HCT116 (cell line): ENCODE measurements at regions not wholly inside any gene's neighbourhood (a gene's known extent, or its start where the extent isn't known, plus 50 kb on each side); places are given as distances from the start of the nearest gene placed in this dataset.

Experiments
- ATAC-seq: fragments of 200-7000 bp; cut with Tn5 transposase; 2 replicates; pipeline ENCODE4 v1.9.1; 2020; ENCODE audit warnings: mild to moderate bottlenecking, moderate library complexity
- BruUV-seq: library from RNA; stranded (reverse); fragments of 400-500 nt; replicated peaks from 2 replicates; lab custom pipeline; 2021; lab: Mats Ljungman, UMichigan
- CTCF ChIA-PET: fragments of 300-600 bp; sonication (Branson Sonifier 250); formaldehyde crosslinking; loops from one replicate; lab custom pipeline; 2021; ENCODE audit warnings: antibody characterized with exemption; lab: Charles Lee
- POLR2A ChIA-PET: fragments of 300-600, 350-600 bp; sonication (Branson Sonifier 250); formaldehyde crosslinking; loops from one replicate; lab custom pipeline; 2021; ENCODE audit warnings: antibody characterized with exemption; lab: Charles Lee
- RAD21 ChIA-PET, 2 experiments: fragments of 300-600 bp; sonication (Branson Sonifier 250); formaldehyde crosslinking; loops; one replicate each; lab custom pipeline; 2023; ENCODE audit warnings: low total read pairs in 2 of 2; ENCODE audit not compliant: uncharacterized antibody in 2 of 2, unreplicated experiment in 2 of 2, low non-redundant PET in 1 of 2; lab: Charles Lee
- DNase-seq: peaks from one replicate; pipeline ENCODE4 v3.0.0-alpha.2; 2010; ENCODE audit warnings: low read depth, low spot score
- H2AFZ ChIP-seq: fragments of 200-600 bp; shearing (Covaris generic), sonication (generic); 2 replicates; pipeline ENCODE4 v1.6.1; 2017; ENCODE audit warnings: low read depth, mixed run types, mixed read lengths, antibody characterized with exemption, low read length; ENCODE audit not compliant: poor library complexity, severe bottlenecking
- H3K27ac ChIP-seq: 2 replicates; pipeline ENCODE4 v1.5.1; 2012; ENCODE audit warnings: low read depth, low read length
- H3K27me3 ChIP-seq: fragments of 200-600 bp; sonication (generic); 2 replicates; pipeline ENCODE4 v1.6.1; 2016; ENCODE audit warnings: mixed run types, low read length, mixed read lengths; ENCODE audit not compliant: insufficient read depth
- H3K36me3 ChIP-seq, 2 experiments: fragments of 200-500 bp in 1 of 2; fragments of 200-600 bp in 1 of 2; sonication (Bioruptor generic) in 1 of 2; sonication (generic) in 1 of 2; 2 replicates each; pipeline versions ENCODE4 v1.5.1 to v1.6.1; 2014 to 2016; ENCODE audit warnings: low read length in 2 of 2, inconsistent platforms in 1 of 2, mixed read lengths in 1 of 2, mixed run types in 1 of 2; ENCODE audit not compliant: insufficient read depth in 2 of 2, control insufficient read depth in 1 of 2
- H3K4me1 ChIP-seq, 2 experiments: fragments of 200-600 bp in 1 of 2; sonication (generic) in 1 of 2; 2 replicates each; pipeline versions ENCODE4 v1.5.1 to v1.6.1; 2012 to 2017; ENCODE audit warnings: low read length in 2 of 2, inconsistent platforms in 1 of 2, mild to moderate bottlenecking in 1 of 2, mixed read lengths in 1 of 2, mixed run types in 1 of 2, moderate library complexity in 1 of 2; ENCODE audit not compliant: insufficient read depth in 2 of 2, control insufficient read depth in 1 of 2
- H3K4me2 ChIP-seq: fragments of 200-600 bp; sonication (generic); 2 replicates; pipeline ENCODE4 v1.6.1; 2017; ENCODE audit warnings: mixed run types, low read length, mixed read lengths
- H3K4me3 ChIP-seq, 2 experiments: fragments of 200-600 bp in 1 of 2; sonication (generic) in 1 of 2; replicated peaks in 1 of 2; 2 replicates each; pipeline ENCODE4 v1.5.1; 2011 to 2016; ENCODE audit warnings: low read length in 2 of 2, control low read depth in 1 of 2, low read depth in 1 of 2, mild to moderate bottlenecking in 1 of 2, mixed read lengths in 1 of 2, mixed run types in 1 of 2
- H3K79me2 ChIP-seq: fragments of 200-600 bp; sonication (generic); 2 replicates; pipeline ENCODE4 v1.6.1; 2017; ENCODE audit warnings: mild to moderate bottlenecking, mixed run types, low read length, moderate library complexity, mixed read lengths; ENCODE audit not compliant: insufficient read depth
- H3K9ac ChIP-seq: fragments of 200-600 bp; sonication (generic); 2 replicates; pipeline ENCODE4 v1.6.1; 2016; ENCODE audit warnings: low read length, mixed read lengths
- H3K9me2 ChIP-seq: fragments of 200-600 bp; sonication (generic), shearing (Covaris generic); 2 replicates; pipeline ENCODE4 v1.6.1; 2017; ENCODE audit warnings: mixed run types, mild to moderate bottlenecking, moderate library complexity; ENCODE audit not compliant: insufficient read depth
- H3K9me3 ChIP-seq, 2 experiments: fragments of 200-500 bp in 1 of 2; fragments of 200-600 bp in 1 of 2; sonication (Bioruptor generic) in 1 of 2; sonication (generic) in 1 of 2; 2 replicates each; pipeline ENCODE4 v1.6.1; 2014 to 2017; ENCODE audit warnings: low read length in 2 of 2, mixed read lengths in 2 of 2, inconsistent platforms in 1 of 2, low read depth in 1 of 2, mild to moderate bottlenecking in 1 of 2, mixed run types in 1 of 2, moderate library complexity in 1 of 2; ENCODE audit not compliant: control insufficient read depth in 1 of 2, insufficient read depth in 1 of 2
- H4K20me1 ChIP-seq: fragments of 200-600 bp; sonication (generic), shearing (Covaris generic); 2 replicates; pipeline ENCODE4 v1.6.1; 2017; ENCODE audit warnings: mixed run types, mild to moderate bottlenecking, moderate library complexity; ENCODE audit not compliant: insufficient read depth
- CBX3 ChIP-seq: IDR thresholded peaks from 2 replicates; pipeline ENCODE4 v1.6.1; 2012; ENCODE audit warnings: low read depth
- ELF1 ChIP-seq: IDR thresholded peaks from 2 replicates; pipeline ENCODE4 v1.6.1; 2012; ENCODE audit warnings: low read depth, borderline replicate concordance
- EZH2 ChIP-seq: fragments of 200-600 bp; sonication (generic); IDR thresholded peaks from 2 replicates; pipeline ENCODE4 v1.6.1; 2017; ENCODE audit warnings: antibody characterized with exemption, mixed run types
- FOSL1 ChIP-seq: IDR thresholded peaks from 2 replicates; pipeline ENCODE4 v1.6.1; 2012; ENCODE audit warnings: low read depth
- JUND ChIP-seq: IDR thresholded peaks from 2 replicates; pipeline ENCODE4 v1.6.1; 2012
- POLR2A ChIP-seq: IDR thresholded peaks from 2 replicates; pipeline ENCODE4 v1.7.0; 2011; ENCODE audit warnings: borderline replicate concordance; ENCODE audit not compliant: insufficient read depth, insufficient read length; ENCODE audit errors: extremely low read depth
- POLR2AphosphoS5 ChIP-seq: IDR thresholded peaks from 2 replicates; pipeline ENCODE4 v1.6.1; 2011; ENCODE audit warnings: mild to moderate bottlenecking, low read depth, low read length, moderate library complexity
- RAD21 ChIP-seq: IDR thresholded peaks from 2 replicates; pipeline ENCODE4 v1.6.1; 2012; ENCODE audit warnings: low read depth, mild to moderate bottlenecking
- SIN3A ChIP-seq: IDR thresholded peaks from 2 replicates; pipeline ENCODE4 v1.6.1; 2012; ENCODE audit warnings: low read depth
- SP1 ChIP-seq: IDR thresholded peaks from 2 replicates; pipeline ENCODE4 v1.6.1; 2012; ENCODE audit warnings: low read depth
- SRF ChIP-seq: IDR thresholded peaks from 2 replicates; pipeline ENCODE4 v1.6.1; 2012; ENCODE audit warnings: low read depth
- TCF7L2 ChIP-seq: IDR thresholded peaks from 2 replicates; pipeline ENCODE4 v1.7.0; 2011; ENCODE audit warnings: borderline replicate concordance, inconsistent platforms; ENCODE audit not compliant: insufficient read depth, insufficient read length; ENCODE audit errors: extremely low read depth
- YY1 ChIP-seq: IDR thresholded peaks from 2 replicates; pipeline ENCODE4 v1.6.1; 2011; ENCODE audit warnings: low read length, low read depth, moderate library complexity, mild to moderate bottlenecking; ENCODE audit not compliant: insufficient replicate concordance; ENCODE audit errors: extremely low read depth
- ZFX ChIP-seq: fragments of 450-650 bp; IDR thresholded peaks from 2 replicates; pipeline ENCODE4 v1.6.1; 2017
- ZNF274 ChIP-seq: fragments of 200-500 bp; sonication (Bioruptor generic); IDR thresholded peaks from 2 replicates; pipeline ENCODE4 v1.6.1; 2014; ENCODE audit warnings: mild to moderate bottlenecking, low read depth, low read length, inconsistent platforms
- intact Hi-C: fragments of 100-400 bp; cut with micrococcal nuclease; formaldehyde crosslinking; loops from 2 replicates; pipeline ENCODE4 v1.10.0; 2022
- TF ChIP-seq, protein P1 (sequence below): IDR thresholded peaks from 2 replicates; pipeline ENCODE4 v1.6.1; 2012
- TF ChIP-seq, protein P2 (sequence below): IDR thresholded peaks from 2 replicates; pipeline ENCODE4 v1.6.1; 2011; ENCODE audit warnings: mild to moderate bottlenecking, low read length, moderate library complexity; ENCODE audit not compliant: insufficient replicate concordance; ENCODE audit errors: extremely low read depth
- TF ChIP-seq, protein P3 (sequence below), 3 experiments: fragments of 200-600 bp in 1 of 3; sonication (generic) in 1 of 3; IDR thresholded peaks in 2 of 3; conservative IDR thresholded peaks in 1 of 3; 2 replicates each; pipeline ENCODE4 v1.5.1; 2012 to 2017; ENCODE audit warnings: low read depth in 2 of 3, low read length in 2 of 3, antibody characterized with exemption in 1 of 3, borderline replicate concordance in 1 of 3, control low read depth in 1 of 3, mild to moderate bottlenecking in 1 of 3, mixed read lengths in 1 of 3, mixed run types in 1 of 3, moderate library complexity in 1 of 3; ENCODE audit not compliant: insufficient read depth in 1 of 3
- TF ChIP-seq, protein P4 (sequence below): IDR thresholded peaks from 2 replicates; pipeline ENCODE4 v1.6.1; 2012
- TF ChIP-seq, protein P5 (sequence below): IDR thresholded peaks from 2 replicates; pipeline ENCODE4 v1.6.1; 2012; ENCODE audit warnings: low read depth

DNA sequence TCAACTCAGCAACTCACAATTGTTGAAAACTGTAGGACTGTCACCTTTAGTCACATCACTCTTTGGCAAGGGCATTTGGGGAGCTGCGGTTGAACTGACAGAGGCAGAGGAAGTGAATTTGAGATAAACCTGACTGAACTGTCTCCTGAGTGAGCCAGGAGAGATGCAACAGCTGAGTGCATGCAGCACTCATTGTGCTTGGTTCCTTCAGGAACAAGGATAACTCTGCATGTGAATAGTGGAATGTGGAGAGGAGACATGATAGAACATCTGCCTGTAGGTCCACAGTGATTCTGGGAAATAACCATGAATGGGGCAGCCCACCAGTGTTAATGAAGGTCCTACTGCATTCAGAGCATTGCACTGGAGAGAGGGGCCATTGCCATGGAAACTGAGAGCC lies 494.7 kb downstream of the STK39 start:
- H3K36me3 ChIP-seq, result no peaks in the 10 kb centered on the region
- ChIA-PET POLR2A (no interaction called here), CTCF (no interaction called here), RAD21 (no interaction called here)
- H3K27me3 ChIP-seq, result peaks cover 52% of the 10 kb centered on the region
- no peak overlapping the region for H3K9ac ChIP-seq
- ATAC-seq (no peak), DNase-seq (no peak)
- H3K4me2 ChIP-seq, result no peak overlapping the region
- no peak overlapping the region for H3K27ac ChIP-seq
- H3K4me3 ChIP-seq, result no peak overlapping the region
- H3K9me3 ChIP-seq, result no peaks in the 10 kb centered on the region
- no peaks in the 10 kb centered on the region for H4K20me1 ChIP-seq
- no peak for TF ChIP-seq ZNF274
- no peak for TF ChIP-seq ELF1
- TF ChIP-seq, protein P1, sequence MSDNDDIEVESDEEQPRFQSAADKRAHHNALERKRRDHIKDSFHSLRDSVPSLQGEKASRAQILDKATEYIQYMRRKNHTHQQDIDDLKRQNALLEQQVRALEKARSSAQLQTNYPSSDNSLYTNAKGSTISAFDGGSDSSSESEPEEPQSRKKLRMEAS, result no peak
- no peak for TF ChIP-seq SRF
- TF ChIP-seq, protein P2, sequence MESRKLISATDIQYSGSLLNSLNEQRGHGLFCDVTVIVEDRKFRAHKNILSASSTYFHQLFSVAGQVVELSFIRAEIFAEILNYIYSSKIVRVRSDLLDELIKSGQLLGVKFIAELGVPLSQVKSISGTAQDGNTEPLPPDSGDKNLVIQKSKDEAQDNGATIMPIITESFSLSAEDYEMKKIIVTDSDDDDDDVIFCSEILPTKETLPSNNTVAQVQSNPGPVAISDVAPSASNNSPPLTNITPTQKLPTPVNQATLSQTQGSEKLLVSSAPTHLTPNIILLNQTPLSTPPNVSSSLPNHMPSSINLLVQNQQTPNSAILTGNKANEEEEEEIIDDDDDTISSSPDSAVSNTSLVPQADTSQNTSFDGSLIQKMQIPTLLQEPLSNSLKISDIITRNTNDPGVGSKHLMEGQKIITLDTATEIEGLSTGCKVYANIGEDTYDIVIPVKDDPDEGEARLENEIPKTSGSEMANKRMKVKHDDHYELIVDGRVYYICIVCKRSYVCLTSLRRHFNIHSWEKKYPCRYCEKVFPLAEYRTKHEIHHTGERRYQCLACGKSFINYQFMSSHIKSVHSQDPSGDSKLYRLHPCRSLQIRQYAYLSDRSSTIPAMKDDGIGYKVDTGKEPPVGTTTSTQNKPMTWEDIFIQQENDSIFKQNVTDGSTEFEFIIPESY, result no peak
- TF ChIP-seq SIN3A, result no peak
- no peak for TF ChIP-seq RAD21
- no peak for TF ChIP-seq POLR2AphosphoS5
- no peak for TF ChIP-seq ZFX
- no peak for TF ChIP-seq FOSL1
- no peak for TF ChIP-seq SP1
- TF ChIP-seq CBX3, result no peak
- TF ChIP-seq YY1, result no peak
- TF ChIP-seq, protein P3, sequence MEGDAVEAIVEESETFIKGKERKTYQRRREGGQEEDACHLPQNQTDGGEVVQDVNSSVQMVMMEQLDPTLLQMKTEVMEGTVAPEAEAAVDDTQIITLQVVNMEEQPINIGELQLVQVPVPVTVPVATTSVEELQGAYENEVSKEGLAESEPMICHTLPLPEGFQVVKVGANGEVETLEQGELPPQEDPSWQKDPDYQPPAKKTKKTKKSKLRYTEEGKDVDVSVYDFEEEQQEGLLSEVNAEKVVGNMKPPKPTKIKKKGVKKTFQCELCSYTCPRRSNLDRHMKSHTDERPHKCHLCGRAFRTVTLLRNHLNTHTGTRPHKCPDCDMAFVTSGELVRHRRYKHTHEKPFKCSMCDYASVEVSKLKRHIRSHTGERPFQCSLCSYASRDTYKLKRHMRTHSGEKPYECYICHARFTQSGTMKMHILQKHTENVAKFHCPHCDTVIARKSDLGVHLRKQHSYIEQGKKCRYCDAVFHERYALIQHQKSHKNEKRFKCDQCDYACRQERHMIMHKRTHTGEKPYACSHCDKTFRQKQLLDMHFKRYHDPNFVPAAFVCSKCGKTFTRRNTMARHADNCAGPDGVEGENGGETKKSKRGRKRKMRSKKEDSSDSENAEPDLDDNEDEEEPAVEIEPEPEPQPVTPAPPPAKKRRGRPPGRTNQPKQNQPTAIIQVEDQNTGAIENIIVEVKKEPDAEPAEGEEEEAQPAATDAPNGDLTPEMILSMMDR (IDR thresholded peaks at IDR 0.05 in 2 of 3, conservative IDR thresholded peaks at IDR 0.05 in 1 of 3; ENCODE audit: borderline replicate concordance in 1 of 3, insufficient read depth in 1 of 3, low read depth in 2 of 3, low read length in 2 of 3), result no peak
- TF ChIP-seq POLR2A, result no peak
- TF ChIP-seq TCF7L2, result no peak
- TF ChIP-seq JUND, result no peak
- TF ChIP-seq, protein P4, sequence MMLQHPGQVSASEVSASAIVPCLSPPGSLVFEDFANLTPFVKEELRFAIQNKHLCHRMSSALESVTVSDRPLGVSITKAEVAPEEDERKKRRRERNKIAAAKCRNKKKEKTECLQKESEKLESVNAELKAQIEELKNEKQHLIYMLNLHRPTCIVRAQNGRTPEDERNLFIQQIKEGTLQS, result no peak
- TF ChIP-seq EZH2, result no peak
- TF ChIP-seq, protein P5, sequence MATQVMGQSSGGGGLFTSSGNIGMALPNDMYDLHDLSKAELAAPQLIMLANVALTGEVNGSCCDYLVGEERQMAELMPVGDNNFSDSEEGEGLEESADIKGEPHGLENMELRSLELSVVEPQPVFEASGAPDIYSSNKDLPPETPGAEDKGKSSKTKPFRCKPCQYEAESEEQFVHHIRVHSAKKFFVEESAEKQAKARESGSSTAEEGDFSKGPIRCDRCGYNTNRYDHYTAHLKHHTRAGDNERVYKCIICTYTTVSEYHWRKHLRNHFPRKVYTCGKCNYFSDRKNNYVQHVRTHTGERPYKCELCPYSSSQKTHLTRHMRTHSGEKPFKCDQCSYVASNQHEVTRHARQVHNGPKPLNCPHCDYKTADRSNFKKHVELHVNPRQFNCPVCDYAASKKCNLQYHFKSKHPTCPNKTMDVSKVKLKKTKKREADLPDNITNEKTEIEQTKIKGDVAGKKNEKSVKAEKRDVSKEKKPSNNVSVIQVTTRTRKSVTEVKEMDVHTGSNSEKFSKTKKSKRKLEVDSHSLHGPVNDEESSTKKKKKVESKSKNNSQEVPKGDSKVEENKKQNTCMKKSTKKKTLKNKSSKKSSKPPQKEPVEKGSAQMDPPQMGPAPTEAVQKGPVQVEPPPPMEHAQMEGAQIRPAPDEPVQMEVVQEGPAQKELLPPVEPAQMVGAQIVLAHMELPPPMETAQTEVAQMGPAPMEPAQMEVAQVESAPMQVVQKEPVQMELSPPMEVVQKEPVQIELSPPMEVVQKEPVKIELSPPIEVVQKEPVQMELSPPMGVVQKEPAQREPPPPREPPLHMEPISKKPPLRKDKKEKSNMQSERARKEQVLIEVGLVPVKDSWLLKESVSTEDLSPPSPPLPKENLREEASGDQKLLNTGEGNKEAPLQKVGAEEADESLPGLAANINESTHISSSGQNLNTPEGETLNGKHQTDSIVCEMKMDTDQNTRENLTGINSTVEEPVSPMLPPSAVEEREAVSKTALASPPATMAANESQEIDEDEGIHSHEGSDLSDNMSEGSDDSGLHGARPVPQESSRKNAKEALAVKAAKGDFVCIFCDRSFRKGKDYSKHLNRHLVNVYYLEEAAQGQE, result no peak
- no peaks in the 10 kb centered on the region for H3K9me2 ChIP-seq
- H2AFZ ChIP-seq, result no peak overlapping the region
- H3K4me1 ChIP-seq, result no peaks in the 10 kb centered on the region
- BruUV-seq, result no TSS peak
- H3K79me2 ChIP-seq, result no peaks in the 10 kb centered on the region
- intact Hi-C loops, result no loop called here
